HG03460 (cell line): ENCODE measurements at regions not wholly inside any gene's neighbourhood (a gene's known extent, or its start where the extent isn't known, plus 50 kb on each side); places are given as distances from the start of the nearest gene placed in this dataset.
A peak's percentile ranks its signal among the peaks of the same experiment; 100 is the strongest.
"Not testable (repeated sequence)": the region's sequence is repeated elsewhere in the genome, so short reads cannot be mapped to it uniquely, and the experiment has no call there.

Source experiments
- ATAC-seq: cut with Tn5 transposase; IDR thresholded peaks from one replicate; pipeline ENCODE4 v1.9.1; 2021; ENCODE audit not compliant: unreplicated experiment

DNA sequence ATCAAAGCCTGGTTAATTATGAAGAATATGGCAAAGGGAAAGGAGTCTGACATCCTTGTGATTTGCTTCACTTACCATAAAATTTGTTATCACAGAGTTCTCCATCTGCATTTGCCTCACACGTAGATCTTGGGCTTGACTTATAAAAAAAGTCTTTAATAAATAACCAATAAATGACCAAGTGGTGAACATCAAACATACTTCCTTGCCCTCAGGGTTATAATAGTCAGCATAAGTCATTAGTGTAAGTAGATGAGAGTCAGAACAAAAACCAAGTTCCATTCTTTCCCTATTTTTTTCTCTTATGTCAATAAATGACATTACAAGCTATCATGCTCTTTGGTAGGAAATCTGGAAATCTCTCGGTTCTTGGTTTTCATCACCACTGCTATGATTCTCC lies 635.4 kb upstream of the ATXN7L3B start:
- ATAC-seq, result no peak

DNA sequence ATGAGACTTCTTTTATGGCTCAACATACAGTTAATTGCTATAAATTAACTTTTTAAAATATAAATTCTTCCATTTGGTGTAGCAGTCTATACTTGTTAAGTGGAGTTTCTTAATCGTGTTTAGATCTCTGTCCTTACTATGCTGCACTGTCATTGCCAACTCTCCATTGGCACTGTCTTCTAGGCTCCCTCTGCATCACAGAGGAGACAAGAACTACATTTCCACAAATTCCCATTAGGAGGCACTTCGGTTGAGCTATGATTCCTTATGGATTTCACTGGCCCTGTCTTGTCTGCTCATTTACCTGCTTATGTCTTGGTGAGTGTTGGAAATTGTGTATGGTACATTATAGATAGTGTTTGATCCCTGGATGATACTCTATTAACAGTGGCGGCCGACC lies 630.9 kb upstream of the ATXN7L3B start:
- ATAC-seq, result no peak

DNA sequence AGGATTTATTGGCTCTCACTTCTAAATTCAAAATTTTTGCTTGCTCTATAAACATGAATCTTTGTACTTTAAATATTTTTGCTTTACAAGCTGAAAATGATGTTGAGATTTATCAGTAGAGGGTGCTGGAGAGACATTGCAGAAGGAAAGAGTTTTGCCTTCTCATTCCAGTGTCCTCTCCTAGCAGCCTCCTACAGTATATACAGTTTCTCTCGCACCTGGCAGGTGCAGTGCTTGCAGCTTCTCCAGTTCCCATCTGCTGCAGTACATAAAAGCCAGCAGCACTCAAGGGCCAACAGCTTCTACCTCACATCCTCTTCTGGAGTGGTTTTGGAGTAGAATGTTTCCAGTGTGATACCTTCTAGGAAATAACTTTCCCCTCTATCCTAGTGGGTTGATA lies 601.8 kb upstream of the ATXN7L3B start:
- ATAC-seq, result no peak

DNA sequence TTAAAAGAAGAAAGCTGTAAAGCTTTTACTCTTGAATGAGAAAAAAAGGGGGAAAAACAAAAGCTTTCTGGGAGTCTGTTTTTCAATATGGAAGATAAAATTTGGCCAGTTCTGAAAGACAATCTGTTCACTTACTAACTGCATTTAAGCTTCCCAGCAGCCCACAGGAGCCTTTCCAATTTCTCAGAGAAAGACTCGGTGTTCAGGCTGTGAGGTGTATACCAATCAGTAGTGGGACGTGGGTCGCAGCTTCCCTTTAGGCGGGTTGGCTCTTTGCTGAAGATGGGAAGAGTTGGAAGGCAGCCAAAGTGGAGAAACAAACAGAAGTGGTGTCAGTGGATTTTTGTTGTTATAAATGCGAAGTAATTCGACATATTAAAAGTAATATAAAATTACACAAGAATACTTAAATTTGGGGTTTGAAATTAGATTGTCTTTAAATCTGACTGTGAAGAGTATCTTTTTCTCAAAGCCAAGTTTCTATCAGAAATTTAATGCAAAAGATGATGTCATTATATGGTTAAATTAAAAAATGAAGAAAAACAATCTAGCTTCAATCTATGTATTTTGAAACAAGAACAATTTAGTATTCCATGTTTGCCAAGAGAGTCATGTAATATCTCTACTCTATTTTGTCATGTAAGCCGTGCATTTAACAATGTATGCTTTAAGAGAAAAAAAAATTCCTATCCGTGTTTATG lies 590.2 kb upstream of the ATXN7L3B start:
- ATAC-seq, result no peak

DNA sequence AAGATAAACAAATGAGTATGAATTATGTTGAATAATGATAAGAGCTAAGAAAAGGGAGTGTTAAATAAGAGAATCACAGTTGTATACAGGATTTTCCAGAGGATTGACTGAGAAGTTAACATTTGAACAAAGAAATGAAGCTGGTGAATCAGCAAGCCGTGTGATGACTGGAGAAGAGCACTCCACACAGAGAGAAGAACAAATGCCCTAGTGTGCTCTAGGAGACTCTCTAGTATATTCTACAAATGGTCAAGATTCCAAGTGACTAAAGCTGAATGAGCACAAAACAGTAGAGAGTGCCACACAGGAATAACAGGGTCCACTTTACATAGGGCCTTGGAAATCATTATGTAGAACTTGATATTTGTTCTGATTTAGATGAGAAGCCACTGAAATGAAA lies 587.1 kb upstream of the ATXN7L3B start:
- ATAC-seq, result no peak

DNA sequence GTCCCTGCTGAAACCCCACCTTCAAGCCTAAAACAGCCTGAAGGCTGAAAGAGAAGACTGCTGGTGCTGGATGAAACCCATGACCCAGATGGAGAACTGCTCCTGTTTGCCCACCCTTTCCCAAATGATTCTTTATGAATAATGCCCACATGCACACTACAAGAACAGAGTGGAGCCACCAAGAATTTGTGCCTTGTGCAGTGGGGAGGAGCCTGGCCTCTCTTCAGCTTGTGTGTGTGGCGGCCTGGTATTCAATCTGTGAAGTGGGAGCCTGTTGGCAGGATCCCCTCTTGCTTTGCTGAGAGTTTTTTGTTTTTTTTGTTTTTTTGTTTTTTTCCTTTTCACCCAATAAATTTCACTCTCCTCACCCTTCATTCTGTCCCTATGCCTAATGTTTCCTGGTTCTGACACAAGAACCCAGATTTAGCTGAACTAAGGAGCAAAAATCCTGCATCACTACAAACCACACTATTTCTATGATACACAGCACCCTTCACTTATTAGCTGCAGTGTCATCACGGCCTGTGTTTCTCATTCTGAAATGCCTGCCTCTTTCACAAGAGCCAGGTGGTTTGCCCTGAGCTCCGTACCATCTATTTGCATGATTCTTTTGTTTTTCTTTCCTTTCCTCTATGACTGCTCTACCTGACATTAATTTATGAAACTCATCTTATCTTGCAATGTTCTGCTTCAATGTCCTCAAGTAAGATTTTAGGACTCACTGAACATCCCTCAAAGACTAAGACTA lies 585.5 kb upstream of the ATXN7L3B start:
- no peak for ATAC-seq

DNA sequence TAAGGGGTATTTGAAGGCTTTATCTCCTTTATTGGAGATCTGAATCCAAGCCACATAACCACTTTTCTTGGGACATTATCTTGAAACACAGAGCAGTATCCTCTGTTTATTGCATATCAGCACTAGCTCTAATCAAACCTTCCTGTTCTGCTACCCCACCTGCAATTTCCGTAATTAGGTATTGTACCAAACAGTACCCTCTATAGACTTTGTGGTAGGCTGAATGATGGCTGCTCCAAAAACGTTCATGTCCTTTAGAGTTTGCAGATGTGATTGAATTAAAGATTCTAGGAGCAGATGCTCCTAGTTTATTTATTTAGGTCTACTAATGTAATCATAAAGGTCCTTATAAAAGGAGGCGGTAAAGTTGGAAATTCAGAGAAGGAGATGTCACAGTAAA lies 573.0 kb upstream of the ATXN7L3B start:
- ATAC-seq, result no peak

DNA sequence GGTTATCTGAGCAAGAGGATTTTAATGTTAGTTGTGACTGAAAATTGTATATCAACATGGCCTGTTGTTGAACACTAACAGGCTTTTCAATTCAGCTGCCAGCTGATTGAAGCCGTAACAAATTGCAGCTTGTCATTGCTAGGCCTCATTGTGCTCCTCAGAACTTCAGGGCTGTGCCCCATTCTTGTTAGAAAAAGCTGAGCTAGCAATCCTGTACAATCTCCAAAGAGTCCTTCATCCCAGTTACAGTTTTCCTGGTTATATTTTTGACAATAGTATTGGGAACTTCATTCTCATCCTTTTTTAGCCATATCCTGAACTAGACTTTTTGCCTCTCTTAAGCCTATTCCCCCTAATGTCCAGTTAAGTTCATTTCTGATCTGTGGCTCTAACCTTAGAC lies 564.1 kb upstream of the ATXN7L3B start:
- no peak for ATAC-seq

DNA sequence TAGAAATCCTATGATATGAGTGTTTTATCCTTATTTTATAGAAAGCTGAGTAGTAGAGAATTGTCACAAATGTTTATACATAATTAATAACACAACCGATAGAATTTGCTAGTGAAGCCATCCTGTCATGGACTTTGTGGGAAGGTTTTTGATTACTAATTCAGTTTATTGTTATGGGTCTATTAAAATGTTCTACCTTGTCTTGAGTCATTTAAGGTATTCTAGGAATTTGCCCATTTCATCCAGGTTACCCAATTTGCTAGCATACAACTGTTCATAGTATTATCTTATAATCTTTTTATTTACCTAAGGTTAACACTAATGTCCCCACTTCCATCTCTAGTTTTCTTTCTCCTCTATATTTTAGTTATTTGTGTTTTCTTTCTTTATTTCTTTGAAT lies 553.1 kb upstream of the ATXN7L3B start:
- no peak for ATAC-seq

DNA sequence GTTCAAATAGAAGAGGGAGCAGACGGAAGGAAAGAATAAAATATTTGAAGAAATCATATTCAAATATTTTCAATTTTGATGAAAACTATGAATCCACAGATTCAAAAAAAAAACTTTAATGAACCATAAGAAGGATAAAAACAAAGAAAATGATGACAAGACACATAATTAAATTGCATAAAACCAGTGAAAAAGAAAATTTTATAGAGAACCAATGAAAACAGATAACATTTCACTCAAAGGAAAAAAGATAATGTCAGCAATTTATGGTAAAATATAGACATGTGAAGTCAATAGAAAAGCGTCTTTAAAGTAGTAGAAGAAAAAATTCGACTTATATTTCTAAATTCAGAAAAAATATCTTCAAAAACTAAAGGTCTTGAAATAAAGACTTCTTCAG lies 546.5 kb upstream of the ATXN7L3B start:
- no peak for ATAC-seq

DNA sequence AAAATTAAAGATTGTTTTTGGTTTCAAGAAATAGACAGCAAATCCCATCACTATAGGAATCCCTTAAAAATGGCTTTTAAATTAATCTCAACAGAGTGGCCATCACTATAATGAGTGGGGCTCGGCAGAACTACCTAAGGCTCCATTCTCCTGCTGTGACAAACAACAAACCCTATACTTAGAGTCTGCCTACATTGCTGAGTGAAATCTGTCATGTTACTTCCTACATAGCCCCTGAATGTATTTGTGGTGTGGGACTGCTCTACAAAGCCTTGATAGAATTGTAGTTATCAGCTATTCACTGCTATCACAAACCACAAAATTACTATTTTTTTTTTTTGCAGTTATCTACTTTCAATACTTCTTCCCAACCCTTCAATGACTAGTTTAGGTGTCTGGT lies 538.7 kb upstream of the ATXN7L3B start:
- ATAC-seq, result no peak

DNA sequence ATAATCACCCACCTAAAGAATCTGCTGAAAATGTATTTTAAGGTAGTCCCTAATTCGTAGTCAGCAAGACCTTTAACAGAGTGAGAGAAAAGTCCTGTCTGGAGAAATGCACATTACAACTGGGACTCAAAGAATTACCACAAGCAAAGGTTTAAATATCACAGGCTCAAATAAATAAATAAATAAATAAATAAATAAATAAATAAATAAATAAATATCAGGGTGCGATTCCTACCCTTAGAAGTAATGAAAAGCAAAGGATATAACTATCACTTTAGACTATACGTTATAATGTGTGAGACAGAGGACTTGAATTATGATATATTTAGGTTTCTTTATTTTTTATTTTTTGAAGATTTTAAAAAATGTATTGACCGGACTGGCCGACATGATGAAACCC lies 522.5 kb upstream of the ATXN7L3B start:
- no peak for ATAC-seq

DNA sequence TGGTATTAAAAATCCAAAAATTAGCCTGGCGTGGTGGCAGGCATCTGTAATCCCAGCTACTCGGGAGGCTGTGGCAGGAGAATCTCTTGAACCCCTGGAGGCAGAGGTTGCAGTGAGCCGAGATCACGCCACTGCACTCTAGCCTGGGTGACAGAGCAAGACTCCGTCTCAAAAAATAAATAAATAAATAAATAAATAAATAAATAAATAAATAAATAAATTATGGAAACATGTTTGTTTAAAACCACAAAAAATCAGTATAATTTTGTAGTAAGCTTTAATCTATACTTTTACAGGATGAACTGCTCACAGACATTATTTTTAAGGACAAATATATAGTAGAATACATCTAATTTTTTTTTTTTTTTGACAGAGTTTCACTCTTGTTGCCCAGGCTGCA lies 521.3 kb upstream of the ATXN7L3B start:
- ATAC-seq, result not testable (repeated sequence)

DNA sequence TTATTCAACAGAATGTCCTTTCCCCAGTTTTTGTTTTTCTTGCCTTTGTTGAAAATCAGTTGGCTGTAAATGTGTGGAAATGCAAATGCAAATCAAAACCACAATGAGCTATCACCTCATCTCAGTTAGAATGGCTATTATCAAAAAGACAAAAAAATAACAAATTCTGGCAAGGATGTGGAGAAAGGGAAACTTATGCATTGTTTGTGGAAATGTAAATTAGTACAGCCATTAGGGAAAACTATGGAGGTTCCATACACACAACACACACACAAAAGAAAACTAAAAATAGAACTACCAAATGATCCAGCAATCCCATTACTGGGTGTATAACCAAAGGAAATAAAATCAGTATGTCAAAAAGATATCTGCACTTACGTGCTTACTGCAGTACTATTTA lies 518.8 kb upstream of the ATXN7L3B start:
- no peak for ATAC-seq

DNA sequence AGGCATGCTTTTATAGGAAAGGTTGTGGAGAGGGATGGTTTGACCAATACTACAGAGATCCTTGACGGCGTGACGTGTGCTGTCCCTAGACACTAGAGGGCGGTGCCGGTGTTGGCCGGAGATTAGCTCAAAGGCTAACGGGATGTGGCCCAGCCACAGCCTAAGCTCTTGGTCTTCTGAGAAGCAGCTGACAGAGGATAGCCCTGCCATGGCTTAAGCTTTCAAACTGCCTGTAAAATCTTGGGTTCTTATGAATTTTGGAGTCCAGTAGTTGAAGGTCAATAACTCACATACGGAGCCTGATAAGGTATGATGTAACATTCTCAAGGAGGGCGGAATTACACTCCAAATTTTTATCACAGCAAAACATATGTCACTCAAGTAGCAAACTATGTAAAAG lies 515.7 kb upstream of the ATXN7L3B start:
- peak; percentile 98 for ATAC-seq

DNA sequence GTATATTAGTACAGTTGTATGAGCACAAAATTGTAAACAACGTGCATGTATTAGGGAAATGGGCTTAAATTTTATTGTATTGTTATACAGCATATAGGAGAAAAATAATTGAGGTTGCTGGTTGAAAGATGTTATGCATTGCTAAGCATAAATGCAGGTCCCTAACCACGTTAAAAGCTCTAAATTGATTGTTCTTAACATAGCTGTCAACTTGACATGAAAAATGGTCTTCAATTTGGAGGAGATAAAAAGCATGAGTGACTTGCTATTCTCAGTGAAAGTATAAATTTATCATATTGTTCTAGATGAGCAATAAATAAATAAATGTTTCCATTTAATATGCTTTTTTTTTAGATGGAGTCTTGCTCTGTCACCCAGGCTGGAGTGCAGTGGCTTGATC lies 506.6 kb upstream of the ATXN7L3B start:
- ATAC-seq, result no peak

DNA sequence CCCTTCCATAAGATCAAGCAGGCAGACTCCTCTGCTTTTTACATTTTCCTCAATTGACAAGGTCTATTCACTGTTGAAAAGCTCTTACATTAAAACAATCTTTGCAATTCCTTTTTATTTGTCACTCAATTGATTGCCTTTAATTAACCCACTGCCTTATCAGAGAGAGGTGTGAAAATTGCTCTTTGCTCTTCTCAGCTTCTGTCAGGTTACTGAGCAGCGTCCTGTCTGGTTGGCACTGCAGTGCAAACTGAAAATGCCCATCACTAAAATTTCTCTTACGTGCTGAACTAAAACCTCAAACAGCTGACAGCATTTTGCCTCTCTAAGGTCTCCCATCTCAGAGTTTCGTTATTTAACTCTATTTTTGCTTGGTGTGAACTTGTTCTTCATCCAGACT lies 504.1 kb upstream of the ATXN7L3B start:
- ATAC-seq, result no peak

DNA sequence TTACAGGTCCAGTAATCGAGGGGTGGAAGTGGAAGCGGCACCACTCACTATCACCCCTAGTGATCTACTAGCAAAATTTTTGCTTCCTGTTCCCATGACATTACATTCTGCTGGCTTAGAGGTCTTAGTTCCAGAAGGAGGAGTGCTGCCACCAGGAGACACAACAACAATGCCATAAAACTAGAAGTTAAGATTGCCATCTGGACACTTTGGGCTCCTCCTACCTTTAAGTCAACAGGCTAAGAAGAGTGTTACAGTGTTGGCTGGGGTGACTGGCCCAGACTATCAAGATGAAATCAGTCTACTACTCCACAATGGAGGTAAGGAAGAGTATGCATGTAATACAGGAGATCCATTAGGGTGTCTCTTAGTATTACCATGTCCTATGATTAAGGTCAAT lies 498.5 kb upstream of the ATXN7L3B start:
- not testable (repeated sequence) for ATAC-seq

DNA sequence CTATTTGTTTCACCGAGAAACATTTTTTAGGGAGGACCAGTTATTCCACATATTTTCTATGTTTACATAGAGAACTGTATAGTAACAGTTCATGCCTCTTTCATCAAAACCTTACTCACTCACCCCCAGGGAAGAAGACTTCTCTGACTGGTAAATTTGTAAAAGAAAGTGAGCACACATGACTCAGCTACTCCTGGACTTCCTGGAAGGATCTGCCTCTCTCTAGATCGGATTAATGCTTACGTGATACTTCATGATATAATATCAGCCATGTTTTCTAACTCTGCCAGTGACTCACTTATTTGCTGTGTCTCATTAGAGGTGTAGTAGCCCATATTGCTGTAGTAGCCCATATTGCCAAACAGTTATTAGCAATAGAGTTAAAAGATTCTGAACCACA lies 494.3 kb upstream of the ATXN7L3B start:
- no peak for ATAC-seq

DNA sequence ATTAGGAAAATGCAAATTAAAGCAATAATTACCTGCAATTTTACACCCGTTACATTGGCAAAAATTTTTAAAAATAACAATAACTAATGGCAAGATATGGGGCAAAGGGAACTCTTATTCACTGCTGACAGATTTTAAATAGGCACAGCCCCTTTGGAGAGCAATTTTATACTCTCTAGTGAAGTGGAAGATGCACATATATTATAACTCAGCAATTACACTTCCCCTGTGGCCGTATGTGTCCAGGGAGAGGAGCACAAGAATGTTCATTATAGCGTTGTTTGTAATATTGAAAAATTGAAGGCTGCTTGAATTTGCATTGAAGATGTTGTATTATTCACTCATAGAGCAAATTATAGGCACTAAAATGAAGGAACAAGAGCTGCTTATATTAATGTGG lies 488.3 kb upstream of the ATXN7L3B start:
- no peak for ATAC-seq

DNA sequence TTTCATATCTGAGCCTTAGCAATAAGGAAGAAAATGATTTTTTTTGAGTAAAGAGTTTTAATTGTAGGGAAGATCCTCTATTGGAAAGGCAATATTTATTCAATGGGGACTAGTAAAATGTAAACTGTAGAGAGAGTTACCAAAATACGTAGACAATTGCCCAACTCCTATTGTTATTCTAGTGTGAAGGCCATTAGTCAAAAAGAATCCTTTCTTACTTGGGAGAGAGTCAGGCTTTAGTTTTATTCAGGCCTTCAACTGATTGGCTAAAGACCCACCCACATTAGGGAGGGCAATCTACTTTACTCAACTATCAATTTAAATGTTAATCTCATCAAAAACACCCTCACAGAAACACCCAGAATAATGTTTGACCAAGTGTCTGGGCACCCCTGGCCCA lies 485.8 kb upstream of the ATXN7L3B start:
- ATAC-seq, result no peak

DNA sequence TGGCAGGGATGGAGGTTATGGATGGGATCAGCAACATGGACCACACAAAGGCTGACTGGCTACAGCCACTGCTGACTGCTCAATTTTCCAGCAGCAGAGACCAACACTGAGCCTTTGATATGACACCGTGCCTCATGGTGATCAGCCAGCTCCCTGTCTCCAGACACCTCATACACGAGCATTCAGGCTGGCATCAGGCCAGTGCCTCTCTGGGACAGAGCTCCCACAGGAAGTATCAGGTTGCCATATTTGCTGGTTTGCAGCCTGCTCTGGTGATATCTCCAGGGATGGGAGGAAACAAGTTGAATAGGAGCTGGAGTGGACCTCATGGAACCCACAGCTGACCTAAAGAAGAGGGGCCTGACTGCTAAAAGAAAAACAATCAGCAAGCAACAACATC lies 471.2 kb upstream of the ATXN7L3B start:
- no peak for ATAC-seq

DNA sequence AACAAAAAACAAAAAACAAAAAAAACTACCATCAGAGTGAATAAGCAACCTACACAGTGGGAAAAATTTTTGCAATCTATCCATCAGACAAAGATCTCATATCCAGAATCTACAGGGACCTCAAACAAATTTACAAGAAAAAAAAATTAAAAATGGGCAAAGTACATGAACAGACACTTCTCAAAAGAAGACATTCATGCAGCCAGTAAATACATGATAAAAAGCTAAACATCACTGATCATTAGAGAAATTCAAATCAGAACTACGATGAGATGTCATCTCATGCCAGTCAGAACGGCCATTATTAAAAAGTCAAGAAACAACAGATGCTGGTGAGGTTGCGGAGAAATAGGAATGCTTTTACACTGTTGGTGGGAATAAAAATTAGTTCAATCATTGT lies 466.5 kb upstream of the ATXN7L3B start:
- no peak for ATAC-seq
